NCI-H345 treated with DMSO at 0.1 percent for 48 hours (cell line): ENCODE measurements at regions not wholly inside any gene's neighbourhood (a gene's known extent, or its start where the extent isn't known, plus 50 kb on each side); places are given as distances from the start of the nearest gene placed in this dataset.
"Not testable (repeated sequence)": the region's sequence is repeated elsewhere in the genome, so short reads cannot be mapped to it uniquely, and the experiment has no call there.

Source experiments
- DNase-seq: peaks from one replicate; lab custom pipeline; 2025; ENCODE audit not compliant: unreplicated experiment; lab: John Stamatoyannopoulos, UW

GRCh38 chr6:15843226-15843625 is 180.4 kb upstream of the DTNBP1 start:
- DNase-seq: no peak

DNA sequence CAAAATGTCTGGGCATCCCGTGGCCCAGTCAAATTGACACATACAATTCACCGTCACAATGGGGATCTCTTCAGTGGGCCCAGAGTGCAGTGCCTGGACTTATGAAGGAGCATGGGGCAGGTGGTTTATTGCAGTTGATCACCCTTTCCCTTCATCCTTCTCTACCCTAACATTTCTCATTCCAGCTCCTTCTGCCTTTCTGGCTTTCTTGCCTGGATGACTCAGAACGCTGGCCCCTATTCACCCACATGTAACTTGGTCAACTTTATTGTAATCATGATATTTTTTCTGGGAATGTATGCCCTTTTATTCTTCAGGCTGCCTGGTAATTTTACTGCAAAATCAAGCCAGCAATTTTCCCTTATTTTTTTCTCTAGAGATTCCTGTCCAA is 179.9 kb upstream of the DTNBP1 start:
- no peak for DNase-seq

GRCh38 chr6:15841937-15842726 is 179.3 kb upstream of the DTNBP1 start:
- no peak for DNase-seq

- no peak for DNase-seq
Measured at GRCh38 chr6:15839969-15840541, 177.2 kb upstream of the DTNBP1 start.

GRCh38 chr6:15837205-15837604 is 174.4 kb upstream of the DTNBP1 start:
- no peak for DNase-seq

DNA sequence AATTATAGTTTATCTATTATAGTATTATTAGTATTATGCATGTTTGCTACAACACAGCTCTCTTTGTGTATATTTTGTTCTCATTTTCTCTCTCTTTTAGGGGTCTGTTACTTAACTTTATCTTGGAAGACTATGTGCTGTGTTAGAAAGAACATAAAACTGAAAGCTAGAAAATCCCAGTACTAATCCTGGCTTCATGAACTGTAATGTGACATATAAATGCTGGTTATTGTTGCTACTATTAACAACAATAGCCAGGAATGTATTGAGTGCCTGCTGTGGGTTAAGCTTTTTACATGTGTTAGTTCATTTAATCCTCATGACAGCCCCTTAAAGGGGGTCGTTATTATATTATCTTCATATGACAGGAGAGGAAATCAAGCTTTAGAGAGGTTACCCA is 170.0 kb upstream of the DTNBP1 start:
- DNase-seq: no peak

DNA sequence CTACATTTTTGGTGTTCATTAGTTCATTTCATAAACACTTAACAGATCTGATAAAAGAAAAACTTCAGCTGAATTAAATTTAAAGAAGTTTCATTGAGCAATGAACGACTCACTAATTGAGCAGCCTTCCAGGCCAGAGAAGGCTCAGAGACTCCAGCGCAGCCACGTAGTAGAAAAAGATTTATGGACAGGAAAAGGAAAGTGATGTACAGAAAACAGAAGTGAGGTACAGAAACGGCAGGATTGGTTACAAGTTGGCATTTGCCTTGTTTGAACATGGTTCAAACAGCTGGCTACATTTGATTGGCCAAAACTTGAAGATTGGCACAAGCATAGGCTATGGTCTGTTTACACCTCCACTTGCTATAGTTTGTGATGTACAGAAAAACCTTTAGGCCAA is 166.3 kb upstream of the DTNBP1 start:
- no peak for DNase-seq

DNA sequence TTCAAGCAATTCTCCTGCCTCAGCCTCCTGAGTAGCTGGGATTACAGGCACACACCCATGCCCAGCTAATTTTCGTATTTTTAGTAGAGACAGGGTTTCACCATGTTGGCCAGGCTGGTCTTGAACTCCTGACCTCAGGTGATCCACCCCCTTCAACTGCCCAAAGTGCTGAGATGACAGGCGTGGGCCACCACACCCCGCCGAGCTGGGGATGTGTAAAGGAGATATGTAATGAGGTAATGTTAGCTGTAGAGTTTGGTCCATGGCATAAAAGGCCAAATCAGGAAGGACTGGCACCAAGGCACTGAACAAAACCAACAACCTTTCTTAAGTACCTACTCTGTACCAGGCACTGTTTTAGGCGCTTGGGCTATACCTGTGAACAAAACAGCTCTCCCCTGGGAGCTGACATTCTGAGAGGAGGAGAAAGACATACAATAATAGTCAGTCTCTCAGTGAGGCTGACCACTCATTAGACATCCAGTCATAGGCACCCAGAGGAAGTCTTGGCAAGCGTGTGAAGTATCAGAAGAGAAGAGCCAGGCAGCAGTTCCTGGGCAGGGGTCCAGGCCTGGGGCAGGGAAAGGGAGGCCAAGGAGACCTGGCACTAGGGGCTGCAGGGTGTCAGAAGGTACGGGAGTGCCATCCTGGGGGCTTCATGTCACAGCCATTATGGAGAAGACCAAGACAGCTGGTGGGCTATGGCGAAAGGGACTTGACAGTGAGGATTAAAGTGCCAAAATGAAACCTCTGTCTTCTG is 164.8 kb upstream of the DTNBP1 start:
- DNase-seq: no peak

- no peak for DNase-seq
Measured at GRCh38 chr6:15826814-15827318, 164.0 kb upstream of the DTNBP1 start.

GRCh38 chr6:15825332-15825930 is 162.6 kb upstream of the DTNBP1 start:
- DNase-seq: no peak

DNA sequence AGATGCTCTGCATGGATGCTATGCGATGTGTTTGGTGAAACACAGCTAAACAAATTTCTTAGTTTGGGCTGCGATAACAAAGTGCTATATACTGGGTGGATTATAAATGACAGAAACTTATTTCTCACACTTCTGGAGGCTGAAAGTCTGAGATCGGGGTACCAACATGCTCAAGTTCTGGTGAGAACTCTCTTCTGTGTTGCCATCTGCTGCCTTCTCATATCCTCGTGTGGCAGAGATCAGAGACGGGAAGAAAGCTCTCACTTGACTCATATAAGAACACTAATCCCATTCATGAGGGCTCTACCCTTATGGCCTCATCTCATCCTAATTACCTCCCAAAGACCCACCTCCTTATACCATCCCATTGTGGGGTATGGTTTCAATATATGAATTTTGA is 162.0 kb upstream of the DTNBP1 start:
- DNase-seq: no peak

DNA sequence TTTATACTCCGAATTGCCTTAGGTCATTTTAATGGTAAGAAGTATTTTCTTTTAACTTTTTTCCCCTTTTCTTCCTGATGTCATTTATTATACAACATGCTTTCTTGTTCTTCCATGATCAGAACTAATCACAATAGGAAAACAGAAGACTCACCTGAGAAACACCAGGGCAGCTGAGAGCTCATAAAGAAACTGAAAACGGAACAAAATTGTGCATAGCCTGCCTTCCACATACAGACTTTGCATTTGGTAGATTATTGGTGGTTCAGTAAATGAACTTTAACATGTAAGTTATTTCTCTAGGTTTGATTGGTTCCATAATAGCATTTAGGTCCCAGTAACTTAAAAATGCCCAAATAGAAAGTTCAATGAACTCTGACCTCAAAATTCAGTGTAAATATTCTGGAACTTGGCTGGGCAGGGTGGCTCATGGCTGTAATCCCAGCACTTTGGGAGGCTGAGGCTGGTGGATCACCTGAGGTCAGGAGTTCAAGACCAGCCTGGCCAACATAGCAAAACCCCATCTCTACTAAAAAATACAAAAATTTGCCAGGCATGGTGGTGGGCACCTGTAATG is 161.1 kb upstream of the DTNBP1 start:
- no peak for DNase-seq

DNA sequence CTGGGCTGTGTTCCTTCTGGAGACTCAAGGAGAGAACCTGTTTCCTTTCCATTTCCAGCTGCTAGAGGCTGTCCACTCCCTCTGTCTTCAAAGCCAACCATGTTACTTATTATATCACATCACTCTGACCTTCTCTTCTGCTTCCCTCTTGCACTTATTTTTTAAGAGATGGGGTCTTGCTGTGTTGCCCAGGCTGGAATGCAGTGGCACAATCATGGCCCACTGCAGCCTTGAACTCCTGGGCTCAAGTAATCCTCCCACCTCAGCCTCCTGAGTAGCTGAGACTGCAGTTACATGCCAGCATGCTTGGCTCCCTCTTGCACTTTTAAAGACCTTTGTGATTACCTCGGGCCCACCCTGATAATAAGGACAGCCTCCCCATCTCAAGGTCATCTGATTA is 160.0 kb upstream of the DTNBP1 start:
- DNase-seq: no peak

- DNase-seq: no peak
Measured at GRCh38 chr6:15819841-15820240, 157.0 kb upstream of the DTNBP1 start.

- DNase-seq: no peak
Measured at GRCh38 chr6:15819226-15819625, 156.4 kb upstream of the DTNBP1 start.

DNA sequence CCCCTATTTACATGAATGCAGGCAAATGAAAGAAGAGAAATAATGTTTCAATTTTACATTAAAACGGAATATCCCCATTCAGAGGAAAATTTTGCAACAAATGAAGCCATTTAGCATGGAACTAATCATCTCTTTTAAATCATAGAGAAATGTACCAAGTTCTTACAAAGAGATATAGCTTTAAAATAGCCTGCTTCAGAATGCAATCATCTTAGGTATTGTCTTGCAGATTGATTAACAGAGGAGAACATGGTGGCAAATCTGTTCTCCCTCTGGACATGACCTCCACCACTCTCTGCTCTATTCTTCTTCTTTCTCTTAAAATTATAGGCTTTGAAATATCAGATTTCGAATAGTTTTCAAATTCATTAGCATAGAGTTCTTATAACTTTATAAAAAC is 155.7 kb upstream of the DTNBP1 start:
- DNase-seq: no peak

DNA sequence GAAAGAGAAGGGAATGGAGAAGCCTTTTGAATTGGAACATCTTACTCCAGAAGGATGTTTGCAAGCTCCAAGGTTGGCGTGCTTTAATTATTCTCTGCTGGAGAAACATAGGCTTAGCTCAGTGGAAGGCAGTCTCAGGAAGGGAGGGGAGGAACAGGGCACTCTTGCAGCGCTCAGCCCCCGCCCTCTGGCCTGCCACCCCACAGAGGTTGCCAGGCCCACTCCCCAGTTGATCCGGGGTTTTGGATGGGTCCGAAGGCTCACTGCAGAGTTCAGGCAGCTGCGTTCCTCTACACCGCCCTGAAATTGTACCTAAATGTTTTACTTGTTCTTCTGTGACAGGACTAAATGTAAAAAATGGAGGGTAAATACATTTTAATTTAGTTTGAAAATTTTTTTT is 155.2 kb upstream of the DTNBP1 start:
- DNase-seq: no peak

- DNase-seq: no peak
Measured at GRCh38 chr6:15817100-15817499, 154.3 kb upstream of the DTNBP1 start.

DNA sequence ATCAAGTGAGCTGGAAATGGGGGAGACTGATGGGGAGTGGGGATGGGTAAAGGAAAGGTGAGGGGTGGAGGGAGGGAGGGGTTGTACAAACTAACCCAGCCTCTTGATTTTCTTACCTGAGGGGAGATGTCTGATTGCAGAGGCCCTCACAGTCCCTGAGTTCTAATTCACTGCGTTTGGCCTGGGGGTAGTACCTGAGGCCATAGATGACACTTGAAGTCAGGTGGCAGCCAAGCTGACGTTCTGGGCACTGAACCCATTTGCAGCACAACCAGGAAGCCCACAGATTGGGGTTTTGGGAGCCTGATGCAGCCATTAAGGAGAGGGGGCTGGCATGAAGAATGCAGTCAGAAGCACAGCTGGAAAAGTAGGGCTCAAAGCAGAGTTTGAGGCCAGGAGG is 153.8 kb upstream of the DTNBP1 start:
- DNase-seq: no peak

GRCh38 chr6:15813698-15814097 is 150.9 kb upstream of the DTNBP1 start:
- not testable (repeated sequence) for DNase-seq

- no peak for DNase-seq
Measured at GRCh38 chr6:15811107-15811506, 148.3 kb upstream of the DTNBP1 start.
